Activated CD4-positive, alpha-beta T cell treated with anti-CD3 and anti-CD28 coated beads, Interleukin-2, amount 50 U/mL, for 16 hours (primary cell): ENCODE measurements at regions not wholly inside any gene's neighbourhood (a gene's known extent, or its start where the extent isn't known, plus 50 kb on each side); places are given as distances from the start of the nearest gene placed in this dataset.

Experiments used
- DNase-seq: peaks from one replicate; pipeline ENCODE4 v3.0.0-alpha.2; 2020

DNA sequence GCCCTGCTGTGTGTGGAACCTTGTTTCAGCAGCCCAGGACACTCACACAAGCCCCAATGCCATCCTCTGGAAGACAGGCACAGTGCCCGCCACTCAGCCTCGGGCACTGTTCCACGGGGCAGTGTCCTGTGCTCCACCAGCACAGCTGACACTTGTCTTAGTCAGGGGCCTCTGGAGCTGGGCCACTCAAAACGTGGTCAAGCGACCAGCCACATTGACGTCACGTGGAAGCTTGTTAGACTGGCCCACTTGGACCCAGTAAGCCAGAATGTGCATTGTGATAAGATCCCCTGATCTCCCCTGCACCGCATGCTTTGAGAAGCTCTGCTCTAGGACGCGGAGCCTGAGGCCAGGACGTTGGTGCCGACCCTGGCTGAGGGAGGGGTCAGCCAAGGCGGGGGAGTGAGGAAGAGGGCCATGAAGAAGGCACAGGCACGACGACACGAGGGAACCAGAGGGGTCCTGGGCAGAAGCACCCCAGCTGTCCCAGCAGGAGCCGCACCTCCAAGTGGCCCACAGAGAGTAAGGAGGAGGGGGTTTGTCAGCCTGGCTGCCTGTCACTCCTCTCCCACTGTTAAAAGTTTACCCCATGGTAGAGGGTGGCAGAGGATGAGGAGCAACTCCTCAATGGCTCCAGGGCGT lies 64.6 kb downstream of the LINC01488 start:
- no peak for DNase-seq

DNA sequence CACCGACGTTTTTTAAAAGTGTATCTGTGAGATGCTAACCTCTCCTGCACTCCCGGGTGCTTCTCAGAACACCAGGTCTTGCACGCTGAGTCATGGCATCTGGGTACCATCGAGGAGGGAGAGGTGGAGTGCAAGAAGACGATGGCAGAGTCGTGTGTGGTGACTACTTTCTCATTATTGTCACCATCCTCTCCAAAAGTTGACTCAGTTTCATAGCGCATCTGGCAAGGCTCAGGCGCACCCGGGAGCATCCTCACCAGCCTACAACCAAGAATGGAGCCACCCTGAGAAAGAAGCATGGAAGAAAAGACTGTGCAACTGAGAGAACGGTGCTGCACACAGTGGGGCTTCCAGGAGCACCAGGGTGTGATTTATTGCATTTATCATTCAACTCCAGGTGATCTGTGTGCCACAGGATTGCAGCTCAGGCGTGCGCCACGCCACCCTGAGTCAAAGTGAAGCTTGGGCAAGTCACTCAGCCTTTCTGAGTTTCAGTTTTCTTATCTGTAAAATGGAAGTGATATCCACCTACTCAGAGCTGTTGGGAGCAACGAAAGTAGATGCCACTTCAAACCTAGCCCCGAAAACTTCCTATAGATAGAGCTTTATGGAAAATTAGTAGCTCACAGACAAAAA lies 65.4 kb downstream of the LINC01488 start:
- peak; percentile 82 for DNase-seq

DNA sequence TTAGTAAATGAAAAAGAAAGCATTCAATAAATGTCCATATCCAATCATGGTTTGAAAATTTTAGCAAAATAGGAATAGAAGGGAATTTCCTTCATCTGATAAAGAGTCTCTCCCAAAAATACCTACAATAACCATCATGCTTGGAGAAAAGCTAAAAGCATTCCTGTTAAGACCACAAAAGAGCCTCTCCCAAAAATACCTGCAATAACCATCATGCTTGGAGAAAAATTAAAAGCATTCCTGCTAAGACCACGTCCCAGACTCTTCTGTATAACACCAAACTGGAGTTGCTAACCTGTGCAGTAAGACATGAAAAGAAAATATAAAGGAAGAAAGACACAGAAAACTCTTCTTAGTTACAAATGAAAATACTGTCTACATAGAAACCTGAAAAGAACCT lies 69.4 kb downstream of the LINC01488 start:
- DNase-seq = no peak

DNA sequence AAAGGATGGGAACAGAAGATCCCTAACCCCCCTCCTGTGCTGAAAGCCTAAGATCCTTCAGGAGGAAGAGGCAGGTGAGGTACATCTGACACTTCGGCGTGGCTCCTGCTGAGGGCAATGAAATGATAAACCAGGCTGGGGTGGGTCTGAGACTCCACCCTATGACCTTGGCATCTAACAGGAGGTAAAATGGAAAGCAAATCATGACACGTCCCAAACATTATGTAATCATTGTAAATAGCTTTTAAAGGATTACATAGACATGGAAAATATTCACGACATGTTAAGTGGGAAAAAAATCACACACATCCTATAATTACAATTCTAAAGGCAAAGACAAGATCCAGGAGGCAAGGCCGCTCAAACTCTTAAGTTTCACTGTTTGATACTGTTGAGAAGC lies 70.5 kb downstream of the LINC01488 start:
- no peak for DNase-seq

DNA sequence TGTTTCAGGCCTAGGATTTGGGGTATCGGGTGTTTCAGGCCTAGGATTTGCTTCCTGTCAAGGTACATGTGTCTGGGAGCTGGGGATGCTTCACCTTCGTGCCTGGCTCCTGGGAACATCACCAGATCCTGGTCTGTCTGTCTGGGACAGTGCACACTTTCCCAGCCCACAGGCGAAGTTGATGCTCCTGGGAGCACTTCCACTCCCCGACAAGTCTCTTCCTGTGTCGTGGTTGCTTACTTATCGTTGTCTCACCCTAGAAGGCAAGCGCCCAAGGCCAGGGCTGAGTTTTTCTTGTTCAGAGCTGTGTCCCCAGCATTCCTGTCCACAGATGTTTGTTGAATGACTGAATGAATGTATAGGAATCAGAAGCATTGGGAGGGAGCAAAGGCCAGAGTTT lies 71.5 kb downstream of the LINC01488 start:
- DNase-seq = no peak

DNA sequence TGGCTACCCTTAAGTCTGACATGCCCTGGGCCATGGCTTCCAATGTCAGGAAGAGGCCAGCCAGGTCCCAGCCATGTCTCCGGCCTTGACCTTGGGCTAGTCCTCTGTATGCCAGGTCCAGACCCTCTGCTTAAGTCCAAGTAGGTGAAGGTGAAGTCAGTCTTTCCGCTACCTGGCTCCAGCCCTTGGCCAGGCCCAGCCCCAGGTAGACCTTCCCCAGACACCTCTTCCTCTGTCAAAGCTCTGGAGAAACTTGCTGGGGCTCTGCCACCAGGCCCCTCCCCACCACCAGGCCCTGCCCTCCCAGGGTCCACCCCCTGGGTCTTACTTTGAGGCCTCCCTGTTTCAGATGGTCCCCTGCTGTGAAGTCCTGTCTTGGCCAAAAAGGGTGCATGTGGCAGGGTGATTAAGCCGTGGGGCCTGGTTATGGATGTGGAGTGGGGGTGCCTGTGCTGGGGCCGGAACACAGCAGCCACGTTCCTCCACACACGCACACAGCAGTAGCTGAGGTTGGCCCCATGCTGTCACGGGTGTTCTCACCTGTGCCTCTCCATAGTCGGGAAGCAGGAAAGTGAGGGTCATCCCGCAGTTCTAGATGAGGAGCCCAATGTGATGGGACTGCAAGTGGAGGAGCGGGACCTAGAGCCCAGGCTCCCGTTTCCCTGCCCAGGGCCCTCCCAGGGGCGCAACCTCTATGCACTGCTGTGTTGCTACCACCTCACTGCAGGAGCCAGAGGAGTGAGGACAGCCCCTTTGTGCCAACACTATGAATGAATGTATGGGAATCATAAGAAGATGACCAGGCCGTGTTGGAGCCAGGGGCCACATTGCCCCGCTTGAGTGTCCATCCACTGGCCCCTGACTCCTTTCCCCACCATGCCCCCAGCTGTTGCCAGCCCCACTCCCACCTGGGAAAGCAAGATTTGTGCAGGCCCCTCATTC lies 72.2 kb downstream of the LINC01488 start:
- DNase-seq = no peak

DNA sequence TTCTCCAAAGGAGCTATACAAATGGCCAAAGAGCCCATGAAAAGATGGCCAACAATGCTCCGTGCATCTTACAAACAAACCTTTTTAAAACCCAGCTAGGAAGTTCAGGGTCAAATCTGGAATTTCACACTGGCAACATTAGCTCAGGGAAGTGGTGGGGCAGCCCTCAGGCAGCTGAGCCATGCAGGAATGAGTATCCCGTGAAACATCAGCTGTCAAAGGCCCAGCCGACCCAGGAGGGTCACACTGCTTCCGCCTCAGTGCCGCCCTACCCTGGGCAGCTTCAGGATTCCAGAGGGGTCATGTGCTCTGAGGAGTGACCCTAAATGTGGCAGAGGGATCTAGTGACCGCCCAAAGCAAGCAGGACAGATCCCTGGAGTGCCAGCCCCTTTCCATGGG lies 73.4 kb downstream of the LINC01488 start:
- no peak for DNase-seq

DNA sequence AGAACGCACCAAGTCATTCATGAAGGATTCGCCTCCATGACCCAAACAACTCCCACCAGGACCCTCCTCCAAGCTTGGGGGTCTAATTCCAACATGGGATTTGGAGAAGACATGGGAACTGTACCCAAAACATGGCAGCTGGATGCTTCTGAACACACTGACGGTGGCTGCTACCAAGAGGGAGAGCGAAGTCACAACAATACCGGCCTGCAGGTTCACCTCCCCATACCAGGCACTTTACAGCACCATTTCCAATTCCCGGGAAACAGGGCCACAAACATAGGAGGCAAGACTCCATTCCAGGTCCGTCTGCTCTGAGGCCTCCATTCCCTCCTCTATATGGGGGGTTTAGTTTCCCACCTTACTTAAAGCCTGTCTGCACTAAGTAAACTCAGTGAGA lies 75.8 kb downstream of the LINC01488 start:
- DNase-seq = no peak

DNA sequence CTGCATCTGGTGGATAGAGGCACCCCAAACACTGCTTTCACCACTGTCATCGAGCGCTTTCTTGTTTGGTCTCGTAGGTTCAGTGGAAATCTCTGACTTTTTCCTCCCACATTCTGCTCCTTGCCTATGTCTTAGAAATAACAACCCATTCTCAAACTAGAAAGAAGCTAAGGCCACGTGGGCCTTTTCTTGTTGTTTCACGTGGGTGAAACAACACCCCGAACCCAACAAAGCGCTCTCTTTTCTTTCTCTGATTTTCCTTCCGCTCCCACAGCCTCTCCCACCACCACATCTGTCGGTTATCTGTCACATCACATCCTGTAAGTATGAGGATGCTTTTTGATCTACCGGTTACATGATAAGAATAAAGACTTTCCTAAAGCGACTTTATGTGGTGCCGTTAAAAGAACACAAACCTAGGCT lies 77.1 kb downstream of the LINC01488 start:
- DNase-seq = peak; percentile 21

DNA sequence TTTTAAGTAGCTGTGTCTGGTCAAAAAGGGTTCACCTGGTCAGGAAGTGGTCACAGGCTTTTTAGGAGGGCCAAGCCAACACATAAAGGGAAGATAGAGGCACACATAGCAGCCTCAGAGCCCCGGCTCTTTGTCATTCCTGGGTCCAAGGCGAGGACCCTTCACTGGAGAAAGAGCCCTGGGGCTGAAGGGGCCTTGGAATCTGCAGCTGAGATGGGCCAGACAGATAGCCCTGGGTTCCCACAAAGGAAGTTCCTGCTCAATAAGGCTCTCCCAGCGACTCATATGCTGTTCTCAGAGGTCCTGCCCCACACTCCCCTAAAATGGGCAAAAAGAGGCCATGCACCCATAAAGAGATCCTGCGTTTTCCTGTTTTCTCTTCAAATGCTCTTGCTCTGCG lies 77.7 kb downstream of the LINC01488 start:
- no peak for DNase-seq

DNA sequence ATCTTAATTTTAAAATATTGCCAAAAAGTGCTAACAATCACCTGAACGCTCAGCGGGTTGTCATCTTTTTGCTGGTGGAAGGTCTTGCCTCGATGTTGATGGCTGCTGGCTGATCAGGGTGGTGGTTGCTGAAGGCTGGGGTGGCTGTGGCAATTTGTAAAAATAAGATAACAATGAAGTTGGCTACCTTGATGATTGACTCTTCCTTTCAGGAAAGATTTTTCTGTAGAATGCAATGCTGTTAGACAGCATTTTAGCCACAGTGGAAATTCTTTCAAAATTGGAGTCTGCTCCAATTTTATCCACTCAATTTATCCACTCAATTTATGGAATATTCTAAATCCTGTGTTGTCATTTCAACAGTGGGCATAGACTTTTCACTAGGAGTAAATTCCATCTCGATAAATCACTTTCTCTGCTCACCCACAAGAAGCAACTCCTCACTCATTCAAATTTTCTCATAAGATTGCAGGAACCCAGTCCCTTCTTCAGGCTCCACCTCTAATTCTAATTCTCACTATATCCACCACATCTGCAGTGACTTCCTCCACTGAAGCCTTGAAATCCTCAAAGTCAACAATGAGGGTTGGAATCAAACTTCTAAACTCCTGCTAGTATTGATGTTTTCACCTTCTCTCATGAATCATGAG lies 78.8 kb downstream of the LINC01488 start:
- no peak for DNase-seq

DNA sequence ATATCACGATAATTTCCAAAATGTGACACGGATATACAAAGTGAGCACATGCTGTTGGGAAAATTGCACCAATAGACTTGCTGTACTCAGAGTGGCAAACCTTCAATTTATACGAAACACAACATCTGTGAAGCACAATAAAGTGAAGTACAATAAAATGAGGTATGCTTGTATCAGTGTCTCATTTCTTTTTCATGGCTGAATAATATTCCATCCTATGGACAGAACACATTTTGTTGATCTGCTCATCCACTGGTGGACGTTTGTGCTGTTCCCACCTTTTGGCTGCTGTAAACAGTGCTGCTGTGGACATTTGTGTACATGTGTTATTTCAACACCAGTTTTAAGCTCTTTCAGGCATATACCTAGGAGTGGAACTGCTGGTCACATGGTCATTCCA lies 78.7 kb upstream of the CCND1 start:
- no peak for DNase-seq

DNA sequence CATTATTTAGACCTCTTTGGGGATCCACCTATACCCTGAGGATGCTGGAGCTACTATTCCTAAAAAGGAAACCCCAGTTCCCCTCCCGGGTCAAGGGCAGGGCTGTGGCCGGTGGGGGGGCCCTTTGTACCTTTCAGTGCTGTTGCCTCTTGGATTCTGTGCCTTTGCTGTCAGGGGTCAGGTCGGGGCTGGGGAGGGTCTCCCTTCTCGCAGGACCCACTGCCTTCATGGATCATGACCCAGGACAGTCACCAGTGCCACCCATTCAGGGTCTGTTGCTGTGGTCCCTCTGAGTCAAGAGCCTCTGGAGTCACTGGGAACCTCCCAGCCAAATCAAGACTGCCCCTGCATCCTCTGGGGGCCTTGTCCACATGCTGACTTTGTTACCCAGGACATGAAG lies 78.1 kb upstream of the CCND1 start:
- no peak for DNase-seq

DNA sequence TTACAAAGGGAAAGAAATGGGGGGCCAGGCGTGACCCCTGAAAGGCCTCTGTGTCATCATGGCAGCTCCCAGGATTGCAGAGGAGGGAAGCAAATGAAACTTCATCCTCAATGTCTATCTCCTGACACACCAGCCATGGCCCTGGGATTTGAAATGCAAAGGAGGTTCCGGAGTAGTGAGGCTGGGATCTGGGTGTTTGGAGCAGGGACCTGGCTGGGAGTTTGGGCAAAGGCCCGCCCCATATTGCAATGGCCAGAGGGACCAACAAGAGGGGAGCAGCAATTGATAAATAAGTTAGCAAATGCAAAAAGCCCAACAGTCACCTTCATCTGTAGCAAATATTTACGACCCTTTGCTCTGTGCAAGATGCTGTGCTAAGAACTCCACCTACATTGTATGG lies 77.7 kb upstream of the CCND1 start:
- no peak for DNase-seq

DNA sequence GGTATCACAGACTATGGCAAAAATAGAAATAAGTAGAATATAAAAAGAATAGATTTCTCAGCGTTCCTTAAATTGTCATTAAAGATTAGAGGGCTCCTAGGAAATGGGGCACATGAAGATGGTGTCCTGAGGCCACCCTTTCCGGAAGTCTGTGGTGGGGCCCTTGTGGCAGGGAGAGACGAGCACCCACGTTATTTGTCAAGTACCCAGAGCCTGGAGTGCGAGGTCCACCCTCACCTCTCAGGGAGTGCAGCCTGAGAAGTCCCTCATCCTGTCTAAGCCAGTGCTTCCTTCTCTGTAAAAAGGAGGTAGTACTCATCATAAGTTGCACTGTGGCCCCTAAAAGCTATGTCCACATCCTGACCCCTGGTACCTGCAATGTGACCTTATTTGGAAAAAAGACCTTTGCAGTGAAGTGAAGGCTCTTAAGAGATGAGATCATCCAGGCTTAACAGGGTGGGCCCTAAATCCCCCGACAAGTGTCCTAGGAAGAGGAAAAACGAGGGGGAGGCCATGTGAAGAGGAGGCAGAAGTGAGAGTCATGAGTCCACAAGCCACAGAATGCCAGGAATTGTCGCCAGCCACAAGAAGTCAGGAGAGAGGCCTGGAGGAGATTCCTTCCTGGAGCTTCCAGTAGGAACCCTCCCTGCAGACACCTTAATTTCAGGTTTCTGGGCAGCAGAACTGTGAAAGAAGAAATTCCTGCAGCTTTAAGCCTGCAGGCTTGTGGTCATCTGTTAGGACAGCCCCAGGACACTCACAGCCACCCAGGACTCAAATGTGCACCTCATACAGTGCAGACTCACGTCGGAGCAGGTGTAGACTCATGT lies 76.8 kb upstream of the CCND1 start:
- no peak for DNase-seq

DNA sequence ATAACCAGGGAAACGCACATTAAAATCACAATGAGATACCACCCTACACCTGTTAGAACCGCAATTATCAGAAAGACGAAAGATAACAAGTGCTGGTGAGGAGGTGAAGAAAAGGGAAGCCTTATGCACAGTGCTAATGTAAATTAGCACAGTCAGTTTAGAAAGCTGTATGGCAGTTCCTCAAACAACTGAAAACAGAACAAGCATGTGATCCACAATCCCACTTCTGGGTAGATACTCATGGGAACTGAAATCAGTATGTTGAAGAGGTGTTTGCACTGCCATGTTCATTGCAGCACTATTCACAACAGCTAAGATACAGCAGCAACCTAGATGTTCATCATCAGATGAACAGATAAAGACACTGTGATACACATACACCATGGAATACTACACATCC lies 75.0 kb upstream of the CCND1 start:
- no peak for DNase-seq

DNA sequence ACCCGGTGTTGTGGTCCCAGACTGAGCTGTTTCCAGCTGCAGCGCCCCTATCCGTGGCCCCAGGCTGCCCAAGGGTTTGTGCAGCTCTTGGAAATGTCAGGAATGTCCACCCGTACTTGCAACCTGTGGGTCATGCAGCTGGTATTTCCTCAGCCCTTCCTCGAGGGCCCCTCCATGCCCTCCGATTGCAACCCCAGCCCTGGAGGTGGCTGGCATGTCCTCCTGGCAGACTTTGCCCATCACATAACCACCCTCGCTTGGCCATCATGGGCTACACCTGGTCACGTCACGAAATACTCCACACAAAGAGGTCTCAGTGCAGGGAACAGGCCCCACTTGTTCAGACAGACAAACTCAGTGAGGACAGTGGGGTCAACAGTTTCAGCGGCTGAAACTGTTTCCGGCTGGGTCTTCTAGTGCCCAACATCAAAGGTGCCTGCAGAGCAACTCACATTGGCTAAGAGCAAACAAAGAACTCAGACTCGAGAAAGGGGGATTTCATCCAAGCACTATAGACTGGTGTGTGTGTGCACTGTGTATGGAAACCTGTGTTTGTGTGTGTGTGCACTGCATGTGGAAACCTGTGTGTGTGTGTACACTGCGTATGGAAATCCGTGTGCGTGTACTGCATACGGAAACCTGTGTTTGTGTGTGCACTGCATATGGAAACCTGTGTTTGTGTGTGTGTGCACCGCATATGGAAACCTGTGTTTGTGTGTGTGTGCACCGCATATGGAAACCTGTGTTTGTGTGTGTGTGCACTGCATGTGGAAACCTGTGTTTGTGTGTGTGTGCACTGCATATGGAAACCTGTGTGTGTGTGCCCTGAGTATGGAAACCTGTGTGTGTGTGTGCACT lies 72.8 kb upstream of the CCND1 start:
- no peak for DNase-seq

DNA sequence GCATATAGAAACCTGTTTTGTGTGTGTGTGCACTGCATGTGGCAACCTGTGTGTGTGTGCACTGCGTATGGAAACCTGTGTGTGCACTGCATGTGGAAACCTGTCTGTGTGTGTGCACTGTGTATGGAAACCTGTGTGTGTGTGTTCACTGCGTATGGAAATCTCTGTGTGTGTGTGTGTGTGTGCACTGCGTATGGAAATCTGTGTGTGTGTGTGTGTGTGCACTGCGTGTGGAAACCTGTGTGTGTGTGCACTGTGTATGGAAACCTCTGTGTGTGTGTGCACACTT lies 72.2 kb upstream of the CCND1 start:
- DNase-seq = no peak

DNA sequence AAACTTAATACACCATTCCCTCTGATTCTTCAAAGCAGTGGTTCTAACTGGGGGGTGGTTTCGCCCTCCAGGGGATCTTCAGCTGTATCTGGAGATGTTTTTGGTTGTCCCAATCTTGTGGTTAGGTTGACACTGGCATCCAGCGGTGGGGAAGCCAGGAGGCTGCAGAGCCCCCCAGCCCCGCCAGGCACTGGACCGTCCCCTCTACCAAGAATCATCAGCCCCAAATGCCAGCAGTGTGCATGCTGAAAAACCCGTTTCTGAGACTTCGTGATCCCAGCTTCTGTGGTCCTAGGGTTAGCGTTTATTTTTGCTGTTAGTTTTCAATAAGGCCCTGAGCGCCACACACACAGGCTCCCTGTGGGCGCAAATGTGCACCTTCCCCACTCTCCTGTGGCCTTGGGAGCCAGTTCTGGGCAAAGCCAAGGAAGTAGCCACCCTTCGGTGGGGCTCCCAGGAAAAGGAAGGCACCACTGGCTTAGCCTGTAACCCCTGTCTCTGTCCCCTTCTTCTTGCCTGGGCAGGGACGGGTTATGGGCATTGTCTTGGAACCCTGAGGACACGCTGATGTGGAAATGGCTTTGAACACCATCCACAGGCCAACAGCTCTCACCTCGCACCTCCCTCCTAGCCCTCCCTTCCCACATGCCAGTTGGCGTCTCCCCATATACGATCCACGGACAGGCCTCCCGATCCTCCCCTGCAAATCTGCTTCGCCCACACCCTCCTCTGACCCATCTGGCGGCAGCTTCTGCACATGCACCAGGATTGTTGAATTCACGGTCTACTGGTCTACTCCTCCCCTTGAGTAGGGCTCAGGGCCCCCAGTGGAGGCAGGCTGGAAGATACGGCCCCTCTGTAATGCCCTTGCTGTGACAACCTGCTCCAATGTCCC lies 71.4 kb upstream of the CCND1 start:
- DNase-seq = no peak

DNA sequence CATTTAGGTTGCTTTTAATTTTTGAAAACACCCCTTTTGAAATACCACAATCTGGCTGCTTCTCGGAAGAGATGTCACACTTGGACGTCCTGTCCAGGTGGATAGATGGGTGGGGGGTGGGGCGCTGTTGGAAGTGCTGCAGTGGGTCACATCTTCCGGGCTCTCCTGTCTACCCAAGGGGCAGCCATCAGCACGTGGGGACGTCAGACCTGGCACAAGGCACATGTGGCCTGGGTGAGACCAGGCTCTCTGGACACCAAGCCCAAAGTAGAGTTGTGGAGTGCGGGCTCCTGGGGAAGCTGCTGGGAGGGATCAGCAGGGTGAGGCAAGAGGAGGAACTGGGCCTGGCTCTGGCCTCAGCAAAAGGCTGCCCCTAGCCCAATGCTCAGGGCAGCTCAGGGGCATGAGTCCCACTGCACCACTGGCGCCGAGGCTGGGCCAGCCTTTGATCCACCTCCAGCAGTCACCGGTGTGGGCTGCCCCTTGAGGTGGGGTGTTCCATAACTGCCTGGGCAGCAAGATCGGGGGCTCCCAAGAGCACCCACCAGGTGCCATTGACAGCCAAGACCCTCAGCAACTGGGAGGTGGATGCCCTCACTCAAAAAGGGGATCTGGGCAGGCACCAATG lies 68.6 kb upstream of the CCND1 start:
- no peak for DNase-seq
